HCT116 (cell line): ENCODE measurements at regions not wholly inside any gene's neighbourhood (a gene's known extent, or its start where the extent isn't known, plus 50 kb on each side); places are given as distances from the start of the nearest gene placed in this dataset.

Experiments
- ATAC-seq: fragments of 200-7000 bp; cut with Tn5 transposase; 2 replicates; pipeline ENCODE4 v1.9.1; 2020; ENCODE audit warnings: mild to moderate bottlenecking, moderate library complexity
- BruUV-seq: library from RNA; stranded (reverse); fragments of 400-500 nt; replicated peaks from 2 replicates; lab custom pipeline; 2021; lab: Mats Ljungman, UMichigan
- CTCF ChIA-PET: fragments of 300-600 bp; sonication (Branson Sonifier 250); formaldehyde crosslinking; loops from one replicate; lab custom pipeline; 2021; ENCODE audit warnings: antibody characterized with exemption; lab: Charles Lee
- POLR2A ChIA-PET: fragments of 300-600, 350-600 bp; sonication (Branson Sonifier 250); formaldehyde crosslinking; loops from one replicate; lab custom pipeline; 2021; ENCODE audit warnings: antibody characterized with exemption; lab: Charles Lee
- RAD21 ChIA-PET, 2 experiments: fragments of 300-600 bp; sonication (Branson Sonifier 250); formaldehyde crosslinking; loops; one replicate each; lab custom pipeline; 2023; ENCODE audit warnings: low total read pairs in 2 of 2; ENCODE audit not compliant: uncharacterized antibody in 2 of 2, unreplicated experiment in 2 of 2, low non-redundant PET in 1 of 2; lab: Charles Lee
- DNase-seq: peaks from one replicate; pipeline ENCODE4 v3.0.0-alpha.2; 2010; ENCODE audit warnings: low read depth, low spot score
- H2AFZ ChIP-seq: fragments of 200-600 bp; shearing (Covaris generic), sonication (generic); 2 replicates; pipeline ENCODE4 v1.6.1; 2017; ENCODE audit warnings: low read depth, mixed run types, mixed read lengths, antibody characterized with exemption, low read length; ENCODE audit not compliant: poor library complexity, severe bottlenecking
- H3K27ac ChIP-seq: 2 replicates; pipeline ENCODE4 v1.5.1; 2012; ENCODE audit warnings: low read depth, low read length
- H3K27me3 ChIP-seq: fragments of 200-600 bp; sonication (generic); 2 replicates; pipeline ENCODE4 v1.6.1; 2016; ENCODE audit warnings: mixed run types, low read length, mixed read lengths; ENCODE audit not compliant: insufficient read depth
- H3K36me3 ChIP-seq, 2 experiments: fragments of 200-500 bp in 1 of 2; fragments of 200-600 bp in 1 of 2; sonication (Bioruptor generic) in 1 of 2; sonication (generic) in 1 of 2; 2 replicates each; pipeline versions ENCODE4 v1.5.1 to v1.6.1; 2014 to 2016; ENCODE audit warnings: low read length in 2 of 2, inconsistent platforms in 1 of 2, mixed read lengths in 1 of 2, mixed run types in 1 of 2; ENCODE audit not compliant: insufficient read depth in 2 of 2, control insufficient read depth in 1 of 2
- H3K4me1 ChIP-seq, 2 experiments: fragments of 200-600 bp in 1 of 2; sonication (generic) in 1 of 2; 2 replicates each; pipeline versions ENCODE4 v1.5.1 to v1.6.1; 2012 to 2017; ENCODE audit warnings: low read length in 2 of 2, inconsistent platforms in 1 of 2, mild to moderate bottlenecking in 1 of 2, mixed read lengths in 1 of 2, mixed run types in 1 of 2, moderate library complexity in 1 of 2; ENCODE audit not compliant: insufficient read depth in 2 of 2, control insufficient read depth in 1 of 2
- H3K4me2 ChIP-seq: fragments of 200-600 bp; sonication (generic); 2 replicates; pipeline ENCODE4 v1.6.1; 2017; ENCODE audit warnings: mixed run types, low read length, mixed read lengths
- H3K4me3 ChIP-seq, 2 experiments: fragments of 200-600 bp in 1 of 2; sonication (generic) in 1 of 2; replicated peaks in 1 of 2; 2 replicates each; pipeline ENCODE4 v1.5.1; 2011 to 2016; ENCODE audit warnings: low read length in 2 of 2, control low read depth in 1 of 2, low read depth in 1 of 2, mild to moderate bottlenecking in 1 of 2, mixed read lengths in 1 of 2, mixed run types in 1 of 2
- H3K79me2 ChIP-seq: fragments of 200-600 bp; sonication (generic); 2 replicates; pipeline ENCODE4 v1.6.1; 2017; ENCODE audit warnings: mild to moderate bottlenecking, mixed run types, low read length, moderate library complexity, mixed read lengths; ENCODE audit not compliant: insufficient read depth
- H3K9ac ChIP-seq: fragments of 200-600 bp; sonication (generic); 2 replicates; pipeline ENCODE4 v1.6.1; 2016; ENCODE audit warnings: low read length, mixed read lengths
- H3K9me2 ChIP-seq: fragments of 200-600 bp; sonication (generic), shearing (Covaris generic); 2 replicates; pipeline ENCODE4 v1.6.1; 2017; ENCODE audit warnings: mixed run types, mild to moderate bottlenecking, moderate library complexity; ENCODE audit not compliant: insufficient read depth
- H3K9me3 ChIP-seq, 2 experiments: fragments of 200-500 bp in 1 of 2; fragments of 200-600 bp in 1 of 2; sonication (Bioruptor generic) in 1 of 2; sonication (generic) in 1 of 2; 2 replicates each; pipeline ENCODE4 v1.6.1; 2014 to 2017; ENCODE audit warnings: low read length in 2 of 2, mixed read lengths in 2 of 2, inconsistent platforms in 1 of 2, low read depth in 1 of 2, mild to moderate bottlenecking in 1 of 2, mixed run types in 1 of 2, moderate library complexity in 1 of 2; ENCODE audit not compliant: control insufficient read depth in 1 of 2, insufficient read depth in 1 of 2
- H4K20me1 ChIP-seq: fragments of 200-600 bp; sonication (generic), shearing (Covaris generic); 2 replicates; pipeline ENCODE4 v1.6.1; 2017; ENCODE audit warnings: mixed run types, mild to moderate bottlenecking, moderate library complexity; ENCODE audit not compliant: insufficient read depth
- CEBPB ChIP-seq: IDR thresholded peaks from 2 replicates; pipeline ENCODE4 v1.6.1; 2012; ENCODE audit warnings: low read depth
- EGR1 ChIP-seq: IDR thresholded peaks from 2 replicates; pipeline ENCODE4 v1.6.1; 2012; ENCODE audit warnings: low read depth
- ELF1 ChIP-seq: IDR thresholded peaks from 2 replicates; pipeline ENCODE4 v1.6.1; 2012; ENCODE audit warnings: low read depth, borderline replicate concordance
- EZH2phosphoT487 ChIP-seq: fragments of 200-600 bp; IDR thresholded peaks from 2 replicates; pipeline ENCODE4 v1.6.1; 2018; ENCODE audit warnings: antibody characterized with exemption, borderline replicate concordance
- FOSL1 ChIP-seq: IDR thresholded peaks from 2 replicates; pipeline ENCODE4 v1.6.1; 2012; ENCODE audit warnings: low read depth
- JUND ChIP-seq: IDR thresholded peaks from 2 replicates; pipeline ENCODE4 v1.6.1; 2012
- RAD21 ChIP-seq: IDR thresholded peaks from 2 replicates; pipeline ENCODE4 v1.6.1; 2012; ENCODE audit warnings: low read depth, mild to moderate bottlenecking
- SIN3A ChIP-seq: IDR thresholded peaks from 2 replicates; pipeline ENCODE4 v1.6.1; 2012; ENCODE audit warnings: low read depth
- SP1 ChIP-seq: IDR thresholded peaks from 2 replicates; pipeline ENCODE4 v1.6.1; 2012; ENCODE audit warnings: low read depth
- SRF ChIP-seq: IDR thresholded peaks from 2 replicates; pipeline ENCODE4 v1.6.1; 2012; ENCODE audit warnings: low read depth
- TCF7L2 ChIP-seq: IDR thresholded peaks from 2 replicates; pipeline ENCODE4 v1.7.0; 2011; ENCODE audit warnings: borderline replicate concordance, inconsistent platforms; ENCODE audit not compliant: insufficient read depth, insufficient read length; ENCODE audit errors: extremely low read depth
- ZFX ChIP-seq: fragments of 450-650 bp; IDR thresholded peaks from 2 replicates; pipeline ENCODE4 v1.6.1; 2017
- intact Hi-C: fragments of 100-400 bp; cut with micrococcal nuclease; formaldehyde crosslinking; loops from 2 replicates; pipeline ENCODE4 v1.10.0; 2022
- TF ChIP-seq, protein P1 (sequence below): IDR thresholded peaks from 2 replicates; pipeline ENCODE4 v1.6.1; 2012
- TF ChIP-seq, protein P2 (sequence below): IDR thresholded peaks from 2 replicates; pipeline ENCODE4 v1.6.1; 2012; ENCODE audit warnings: low read depth
- TF ChIP-seq, protein P3 (sequence below), 3 experiments: fragments of 200-600 bp in 1 of 3; sonication (generic) in 1 of 3; IDR thresholded peaks in 2 of 3; conservative IDR thresholded peaks in 1 of 3; 2 replicates each; pipeline ENCODE4 v1.5.1; 2012 to 2017; ENCODE audit warnings: low read depth in 2 of 3, low read length in 2 of 3, antibody characterized with exemption in 1 of 3, borderline replicate concordance in 1 of 3, control low read depth in 1 of 3, mild to moderate bottlenecking in 1 of 3, mixed read lengths in 1 of 3, mixed run types in 1 of 3, moderate library complexity in 1 of 3; ENCODE audit not compliant: insufficient read depth in 1 of 3
- TF ChIP-seq, protein P4 (sequence below): IDR thresholded peaks from 2 replicates; pipeline ENCODE4 v1.6.1; 2011; ENCODE audit warnings: mild to moderate bottlenecking, low read length, moderate library complexity; ENCODE audit not compliant: insufficient replicate concordance; ENCODE audit errors: extremely low read depth
- TF ChIP-seq, protein P5 (sequence below): IDR thresholded peaks from 2 replicates; pipeline ENCODE4 v1.6.1; 2012

- Histone ChIP-seq H3K79me2 (no peaks in the 10 kb centered on the region), H3K27me3 (peaks cover 7% of the 10 kb centered on the region; the same call in 1 of the 2 replicates), H3K9me3 (no peaks in the 10 kb centered on the region), H2AFZ (no peak overlapping the region), H3K4me2 (no peak overlapping the region), H3K4me1 (no peaks in the 10 kb centered on the region), H3K9ac (no peak overlapping the region), H3K27ac (no peak overlapping the region), H3K36me3 (no peaks in the 10 kb centered on the region), H4K20me1 (no peaks in the 10 kb centered on the region), H3K9me2 (no peaks in the 10 kb centered on the region), H3K4me3 (no peak overlapping the region)
- no TSS peak for BruUV-seq
- TF ChIP-seq, protein P1, sequence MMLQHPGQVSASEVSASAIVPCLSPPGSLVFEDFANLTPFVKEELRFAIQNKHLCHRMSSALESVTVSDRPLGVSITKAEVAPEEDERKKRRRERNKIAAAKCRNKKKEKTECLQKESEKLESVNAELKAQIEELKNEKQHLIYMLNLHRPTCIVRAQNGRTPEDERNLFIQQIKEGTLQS = no peak
- TF ChIP-seq, protein P2, sequence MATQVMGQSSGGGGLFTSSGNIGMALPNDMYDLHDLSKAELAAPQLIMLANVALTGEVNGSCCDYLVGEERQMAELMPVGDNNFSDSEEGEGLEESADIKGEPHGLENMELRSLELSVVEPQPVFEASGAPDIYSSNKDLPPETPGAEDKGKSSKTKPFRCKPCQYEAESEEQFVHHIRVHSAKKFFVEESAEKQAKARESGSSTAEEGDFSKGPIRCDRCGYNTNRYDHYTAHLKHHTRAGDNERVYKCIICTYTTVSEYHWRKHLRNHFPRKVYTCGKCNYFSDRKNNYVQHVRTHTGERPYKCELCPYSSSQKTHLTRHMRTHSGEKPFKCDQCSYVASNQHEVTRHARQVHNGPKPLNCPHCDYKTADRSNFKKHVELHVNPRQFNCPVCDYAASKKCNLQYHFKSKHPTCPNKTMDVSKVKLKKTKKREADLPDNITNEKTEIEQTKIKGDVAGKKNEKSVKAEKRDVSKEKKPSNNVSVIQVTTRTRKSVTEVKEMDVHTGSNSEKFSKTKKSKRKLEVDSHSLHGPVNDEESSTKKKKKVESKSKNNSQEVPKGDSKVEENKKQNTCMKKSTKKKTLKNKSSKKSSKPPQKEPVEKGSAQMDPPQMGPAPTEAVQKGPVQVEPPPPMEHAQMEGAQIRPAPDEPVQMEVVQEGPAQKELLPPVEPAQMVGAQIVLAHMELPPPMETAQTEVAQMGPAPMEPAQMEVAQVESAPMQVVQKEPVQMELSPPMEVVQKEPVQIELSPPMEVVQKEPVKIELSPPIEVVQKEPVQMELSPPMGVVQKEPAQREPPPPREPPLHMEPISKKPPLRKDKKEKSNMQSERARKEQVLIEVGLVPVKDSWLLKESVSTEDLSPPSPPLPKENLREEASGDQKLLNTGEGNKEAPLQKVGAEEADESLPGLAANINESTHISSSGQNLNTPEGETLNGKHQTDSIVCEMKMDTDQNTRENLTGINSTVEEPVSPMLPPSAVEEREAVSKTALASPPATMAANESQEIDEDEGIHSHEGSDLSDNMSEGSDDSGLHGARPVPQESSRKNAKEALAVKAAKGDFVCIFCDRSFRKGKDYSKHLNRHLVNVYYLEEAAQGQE = no peak
- no peak for TF ChIP-seq EZH2phosphoT487
- TF ChIP-seq, protein P3, sequence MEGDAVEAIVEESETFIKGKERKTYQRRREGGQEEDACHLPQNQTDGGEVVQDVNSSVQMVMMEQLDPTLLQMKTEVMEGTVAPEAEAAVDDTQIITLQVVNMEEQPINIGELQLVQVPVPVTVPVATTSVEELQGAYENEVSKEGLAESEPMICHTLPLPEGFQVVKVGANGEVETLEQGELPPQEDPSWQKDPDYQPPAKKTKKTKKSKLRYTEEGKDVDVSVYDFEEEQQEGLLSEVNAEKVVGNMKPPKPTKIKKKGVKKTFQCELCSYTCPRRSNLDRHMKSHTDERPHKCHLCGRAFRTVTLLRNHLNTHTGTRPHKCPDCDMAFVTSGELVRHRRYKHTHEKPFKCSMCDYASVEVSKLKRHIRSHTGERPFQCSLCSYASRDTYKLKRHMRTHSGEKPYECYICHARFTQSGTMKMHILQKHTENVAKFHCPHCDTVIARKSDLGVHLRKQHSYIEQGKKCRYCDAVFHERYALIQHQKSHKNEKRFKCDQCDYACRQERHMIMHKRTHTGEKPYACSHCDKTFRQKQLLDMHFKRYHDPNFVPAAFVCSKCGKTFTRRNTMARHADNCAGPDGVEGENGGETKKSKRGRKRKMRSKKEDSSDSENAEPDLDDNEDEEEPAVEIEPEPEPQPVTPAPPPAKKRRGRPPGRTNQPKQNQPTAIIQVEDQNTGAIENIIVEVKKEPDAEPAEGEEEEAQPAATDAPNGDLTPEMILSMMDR (IDR thresholded peaks at IDR 0.05 in 2 of 3, conservative IDR thresholded peaks at IDR 0.05 in 1 of 3; ENCODE audit: borderline replicate concordance in 1 of 3, insufficient read depth in 1 of 3, low read depth in 2 of 3, low read length in 2 of 3) = no peak
- TF ChIP-seq, protein P4, sequence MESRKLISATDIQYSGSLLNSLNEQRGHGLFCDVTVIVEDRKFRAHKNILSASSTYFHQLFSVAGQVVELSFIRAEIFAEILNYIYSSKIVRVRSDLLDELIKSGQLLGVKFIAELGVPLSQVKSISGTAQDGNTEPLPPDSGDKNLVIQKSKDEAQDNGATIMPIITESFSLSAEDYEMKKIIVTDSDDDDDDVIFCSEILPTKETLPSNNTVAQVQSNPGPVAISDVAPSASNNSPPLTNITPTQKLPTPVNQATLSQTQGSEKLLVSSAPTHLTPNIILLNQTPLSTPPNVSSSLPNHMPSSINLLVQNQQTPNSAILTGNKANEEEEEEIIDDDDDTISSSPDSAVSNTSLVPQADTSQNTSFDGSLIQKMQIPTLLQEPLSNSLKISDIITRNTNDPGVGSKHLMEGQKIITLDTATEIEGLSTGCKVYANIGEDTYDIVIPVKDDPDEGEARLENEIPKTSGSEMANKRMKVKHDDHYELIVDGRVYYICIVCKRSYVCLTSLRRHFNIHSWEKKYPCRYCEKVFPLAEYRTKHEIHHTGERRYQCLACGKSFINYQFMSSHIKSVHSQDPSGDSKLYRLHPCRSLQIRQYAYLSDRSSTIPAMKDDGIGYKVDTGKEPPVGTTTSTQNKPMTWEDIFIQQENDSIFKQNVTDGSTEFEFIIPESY = no peak
- TF ChIP-seq RAD21 = no peak
- TF ChIP-seq ZFX = no peak
- no peak for TF ChIP-seq CEBPB
- TF ChIP-seq, protein P5, sequence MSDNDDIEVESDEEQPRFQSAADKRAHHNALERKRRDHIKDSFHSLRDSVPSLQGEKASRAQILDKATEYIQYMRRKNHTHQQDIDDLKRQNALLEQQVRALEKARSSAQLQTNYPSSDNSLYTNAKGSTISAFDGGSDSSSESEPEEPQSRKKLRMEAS = no peak
- no peak for TF ChIP-seq EGR1
- TF ChIP-seq SIN3A = no peak
- no peak for TF ChIP-seq ELF1
- no peak for TF ChIP-seq JUND
- TF ChIP-seq SP1 = no peak
- TF ChIP-seq TCF7L2 = no peak
- no peak for TF ChIP-seq FOSL1
- no peak for TF ChIP-seq SRF
- POLR2A ChIA-PET = no interaction called here
- ATAC-seq (no peak), DNase-seq (no peak)
- intact Hi-C loops = no loop called here
- RAD21 ChIA-PET = no interaction called here
- CTCF ChIA-PET = no interaction called here
Measured at GRCh38 chr20:24870881-24871280, 78.2 kb upstream of the CST7 start.
